Hepatocyte (in vitro differentiated cells): ENCODE measurements at regions not wholly inside any gene's neighbourhood (a gene's known extent, or its start where the extent isn't known, plus 50 kb on each side); places are given as distances from the start of the nearest gene placed in this dataset.

Experiments used
- EZH2 ChIP-seq: fragments of 200-600 bp; sonication (generic); IDR thresholded peaks from 2 replicates; pipeline ENCODE4 v1.6.1; 2016; ENCODE audit warnings: antibody characterized with exemption, mild to moderate bottlenecking, borderline replicate concordance
- EZH2phosphoT487 ChIP-seq: fragments of 200-600 bp; sonication (generic); IDR thresholded peaks from one replicate; pipeline ENCODE4 v1.6.1; 2018; ENCODE audit warnings: antibody characterized with exemption, mild to moderate bottlenecking, low read depth, moderate library complexity; ENCODE audit not compliant: unreplicated experiment, severe bottlenecking
- TF ChIP-seq, protein P1 (sequence below): fragments of 200-600 bp; sonication (generic); IDR thresholded peaks from 2 replicates; pipeline ENCODE4 v1.5.1; 2016; ENCODE audit warnings: antibody characterized with exemption, mild to moderate bottlenecking; ENCODE audit not compliant: poor library complexity

DNA sequence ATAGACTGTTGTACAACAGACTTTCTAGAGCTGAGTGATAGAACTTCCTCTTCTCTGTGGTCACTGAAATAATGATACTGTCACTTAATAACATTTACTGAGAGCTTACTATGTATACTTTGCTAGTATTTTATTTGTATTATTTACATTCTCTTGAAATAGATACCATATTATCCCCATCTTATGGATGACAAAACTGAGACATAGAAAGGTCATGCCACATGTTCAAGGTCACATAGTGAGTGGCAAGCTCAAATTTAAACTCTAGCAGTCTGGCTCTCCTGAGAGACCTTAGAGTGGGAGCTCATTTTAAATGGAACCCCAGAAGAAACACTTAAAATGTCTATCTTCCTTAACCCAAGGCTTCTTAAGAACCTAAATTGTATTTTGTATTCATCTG is 266.6 kb upstream of the CAMK1G start:
- TF ChIP-seq, protein P1, sequence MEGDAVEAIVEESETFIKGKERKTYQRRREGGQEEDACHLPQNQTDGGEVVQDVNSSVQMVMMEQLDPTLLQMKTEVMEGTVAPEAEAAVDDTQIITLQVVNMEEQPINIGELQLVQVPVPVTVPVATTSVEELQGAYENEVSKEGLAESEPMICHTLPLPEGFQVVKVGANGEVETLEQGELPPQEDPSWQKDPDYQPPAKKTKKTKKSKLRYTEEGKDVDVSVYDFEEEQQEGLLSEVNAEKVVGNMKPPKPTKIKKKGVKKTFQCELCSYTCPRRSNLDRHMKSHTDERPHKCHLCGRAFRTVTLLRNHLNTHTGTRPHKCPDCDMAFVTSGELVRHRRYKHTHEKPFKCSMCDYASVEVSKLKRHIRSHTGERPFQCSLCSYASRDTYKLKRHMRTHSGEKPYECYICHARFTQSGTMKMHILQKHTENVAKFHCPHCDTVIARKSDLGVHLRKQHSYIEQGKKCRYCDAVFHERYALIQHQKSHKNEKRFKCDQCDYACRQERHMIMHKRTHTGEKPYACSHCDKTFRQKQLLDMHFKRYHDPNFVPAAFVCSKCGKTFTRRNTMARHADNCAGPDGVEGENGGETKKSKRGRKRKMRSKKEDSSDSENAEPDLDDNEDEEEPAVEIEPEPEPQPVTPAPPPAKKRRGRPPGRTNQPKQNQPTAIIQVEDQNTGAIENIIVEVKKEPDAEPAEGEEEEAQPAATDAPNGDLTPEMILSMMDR = no peak
- no peak for TF ChIP-seq EZH2
- no peak for TF ChIP-seq EZH2phosphoT487
